IPS-NIHi7 (cell line): ENCODE measurements at regions not wholly inside any gene's neighbourhood (a gene's known extent, or its start where the extent isn't known, plus 50 kb on each side); places are given as distances from the start of the nearest gene placed in this dataset.
"Not testable (repeated sequence)": the region's sequence is repeated elsewhere in the genome, so short reads cannot be mapped to it uniquely, and the experiment has no call there.

ENCODE experiments used
- DNase-seq: peaks from one replicate; pipeline ENCODE4 v3.0.0; 2012; ENCODE audit warnings: mixed read lengths; ENCODE audit errors: extremely low spot score

DNA sequence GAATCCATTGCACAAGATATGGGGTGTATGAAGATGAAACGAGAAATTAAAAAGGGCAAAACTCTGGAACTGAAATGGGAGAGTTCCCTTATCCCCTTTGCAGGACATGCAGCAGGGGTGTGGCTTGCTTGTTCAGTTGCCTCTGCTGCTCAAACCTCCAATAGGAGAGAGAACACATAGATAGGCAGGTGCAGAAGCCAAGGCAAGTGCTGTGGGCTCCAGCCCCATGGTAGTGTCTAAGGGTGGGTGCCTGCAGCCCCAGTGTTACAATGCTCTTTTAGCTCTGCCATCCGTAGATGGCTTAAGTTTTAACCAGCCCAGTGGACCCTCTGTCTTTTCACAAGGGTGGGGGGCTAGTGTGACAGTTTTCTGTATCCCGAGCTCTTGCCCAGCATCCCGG, 69.7 kb downstream of the CMAS start:
- DNase-seq, result no peak

DNA sequence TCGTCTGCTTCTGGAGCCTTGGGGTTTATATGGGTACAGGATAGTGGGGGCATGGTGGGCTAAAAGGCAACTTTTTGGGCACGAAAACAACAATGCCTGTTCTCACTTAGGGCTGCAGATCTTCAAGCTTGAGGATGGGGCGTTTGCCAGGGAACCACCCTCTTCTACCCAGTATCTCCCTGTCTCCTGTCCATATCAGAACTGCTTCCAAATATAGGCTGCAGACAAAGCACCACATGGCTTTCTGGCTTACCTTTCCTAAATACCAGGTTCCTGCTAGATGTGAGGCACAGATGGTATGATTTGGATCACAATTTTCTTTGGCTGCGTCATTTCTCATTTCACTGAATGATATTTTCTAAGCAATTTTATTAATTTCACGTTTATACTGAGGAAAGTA, 70.4 kb downstream of the CMAS start:
- no peak for DNase-seq

DNA sequence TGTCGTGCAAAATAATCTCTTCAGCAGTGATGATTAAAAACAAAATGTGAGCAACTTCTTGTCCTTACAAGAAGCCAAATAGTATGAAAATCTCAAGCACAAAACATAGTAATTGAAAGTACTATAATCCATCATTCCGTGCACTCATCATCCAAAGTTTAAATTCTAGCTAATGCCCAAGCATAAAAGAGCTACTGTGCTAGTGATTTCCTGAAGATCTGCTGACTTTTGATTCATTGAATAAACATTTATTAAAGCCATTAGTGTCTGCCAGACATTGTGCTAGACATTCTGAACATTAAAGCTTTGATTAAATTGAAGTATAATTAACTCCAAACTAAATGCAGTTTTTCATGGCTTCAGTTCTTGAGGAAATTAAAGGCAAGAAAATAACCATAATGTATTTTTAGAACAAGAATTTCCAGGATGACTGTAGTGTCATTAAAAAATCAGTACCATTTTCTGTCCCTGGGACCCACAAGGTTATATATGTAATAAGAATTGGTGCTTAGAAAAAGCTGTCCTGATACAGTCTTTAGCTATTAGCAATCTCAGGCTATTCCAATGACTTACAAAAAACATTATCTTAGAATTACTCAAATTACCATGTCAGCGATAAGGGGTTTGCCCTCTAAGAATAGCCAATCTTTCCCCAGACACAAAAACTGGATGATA, 71.7 kb downstream of the CMAS start:
- DNase-seq, result no peak

- DNase-seq, result no peak
Observed at GRCh38 chr12:22118238-22118790, 72.3 kb downstream of the CMAS start.

GRCh38 chr12:22121224-22121623, 75.2 kb downstream of the CMAS start:
- peak; percentile 38 for DNase-seq

DNA sequence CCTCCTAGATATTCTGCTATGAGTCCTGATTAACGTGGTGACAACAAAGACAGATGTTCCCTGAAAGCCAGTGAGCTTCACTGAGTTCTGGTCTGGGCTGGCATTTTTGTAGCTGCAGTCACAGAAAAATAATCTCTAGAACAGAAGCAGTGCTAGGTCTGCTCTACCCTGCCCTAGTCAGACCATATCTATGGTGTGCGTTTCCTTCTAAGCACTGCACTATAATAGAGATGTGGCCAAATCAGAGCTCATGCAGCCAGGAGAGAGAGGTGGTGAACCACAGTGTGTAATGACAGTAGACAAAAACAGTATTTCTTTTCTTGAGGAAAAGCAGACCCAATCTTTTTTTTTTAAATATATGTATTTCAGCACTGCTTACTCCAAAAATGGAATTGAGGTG, 76.3 kb downstream of the CMAS start:
- DNase-seq, result no peak

DNA sequence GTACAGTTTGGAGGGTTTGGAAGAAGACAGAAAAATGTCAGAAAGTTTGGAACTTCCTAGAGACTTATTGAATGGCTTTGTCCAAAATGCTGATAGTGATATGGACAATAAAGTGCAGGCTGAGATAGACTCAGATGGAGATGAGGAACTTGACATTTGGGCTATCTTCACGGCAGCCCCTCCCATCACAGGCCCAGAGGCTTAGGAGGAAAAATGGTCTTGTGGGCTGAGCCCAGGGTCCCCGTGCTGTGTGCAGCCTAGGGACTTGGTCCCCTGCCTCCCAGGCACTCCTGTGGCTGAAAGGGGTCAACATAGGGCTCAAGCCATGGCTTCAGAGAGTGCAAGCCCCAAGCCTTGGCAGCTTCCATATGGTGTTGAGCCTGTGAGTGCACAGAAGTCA, 79.0 kb downstream of the CMAS start:
- DNase-seq, result no peak

DNA sequence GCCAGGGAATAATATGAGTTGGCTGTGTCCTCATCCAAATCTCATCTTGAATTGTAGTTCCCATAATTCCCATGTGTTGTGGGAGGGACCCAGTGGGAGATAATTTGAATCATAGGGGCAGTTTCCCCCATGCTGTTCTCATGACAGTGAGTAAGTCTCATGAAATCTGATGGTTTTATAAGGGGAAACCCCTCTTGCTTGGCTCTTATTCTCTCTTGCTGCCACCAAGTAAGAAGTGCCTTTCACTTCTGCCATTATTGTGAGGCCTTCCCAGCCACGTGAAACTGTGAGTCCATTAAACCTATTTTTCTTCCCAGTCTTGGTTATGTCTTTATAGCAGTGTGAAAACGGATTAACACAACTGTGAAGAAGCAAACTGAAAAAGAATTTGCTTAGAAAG, 80.1 kb downstream of the CMAS start:
- DNase-seq, result not testable (repeated sequence)

DNA sequence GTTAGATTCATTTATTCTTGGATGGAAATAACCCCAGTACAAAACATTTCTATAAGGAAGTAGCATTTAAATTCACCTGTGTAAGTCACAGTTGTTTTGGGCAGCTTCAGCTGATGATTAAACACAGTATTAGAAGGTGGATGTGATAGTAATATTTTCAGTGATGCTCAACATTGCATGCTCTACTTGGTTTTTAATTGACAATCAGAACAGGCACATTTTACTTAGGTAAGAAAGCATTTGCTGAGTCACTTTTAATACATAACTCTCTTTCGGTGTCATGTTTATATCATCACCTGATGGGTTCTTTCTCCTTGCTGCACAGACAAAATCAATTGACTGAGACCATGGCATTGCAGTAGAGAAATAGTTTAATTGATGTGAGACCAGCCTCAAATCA, 80.7 kb downstream of the CMAS start:
- no peak for DNase-seq

DNA sequence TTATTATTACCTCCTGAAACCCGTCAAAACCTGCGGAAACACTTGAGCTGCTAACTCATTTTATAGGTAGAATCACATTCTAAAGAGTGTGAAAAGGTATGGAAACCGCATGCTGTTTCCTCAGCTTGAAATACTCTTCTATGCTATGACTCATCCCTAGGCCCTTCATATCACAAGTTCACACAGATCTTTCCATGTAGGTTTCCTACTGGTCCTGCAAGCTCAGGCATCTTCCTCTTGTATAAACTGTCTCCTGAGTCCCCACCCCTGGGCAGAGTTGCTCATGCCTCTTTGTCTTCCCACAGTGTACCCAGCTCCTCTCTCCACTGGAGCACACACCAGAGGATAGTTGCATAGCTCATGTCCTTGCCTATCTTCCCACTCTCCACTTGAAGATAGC, 84.7 kb downstream of the CMAS start:
- no peak for DNase-seq

DNA sequence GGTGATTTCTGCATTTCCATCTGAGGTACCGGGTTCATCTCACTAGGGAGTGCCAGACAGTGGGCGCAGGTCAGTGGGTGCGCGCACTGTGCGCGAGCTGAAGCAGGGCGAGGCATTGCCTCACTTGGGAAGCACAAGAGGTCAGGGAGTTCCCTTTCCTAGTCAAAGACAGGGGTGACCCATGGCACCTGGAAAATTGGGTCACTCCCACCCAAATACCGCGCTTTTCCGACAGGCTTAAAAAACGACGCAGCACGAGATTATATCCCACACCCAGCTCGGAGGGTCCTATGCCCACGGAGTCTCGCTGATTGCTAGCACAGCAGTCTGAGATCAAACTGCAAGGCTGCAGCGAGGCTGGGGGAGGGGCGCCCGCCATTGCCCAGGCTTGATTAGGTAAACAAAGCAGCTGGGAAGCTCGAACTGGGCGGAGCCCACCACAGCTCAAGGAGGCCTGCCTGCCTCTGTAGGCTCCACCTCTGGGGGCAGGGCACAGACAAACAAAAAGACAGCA, 90.6 kb downstream of the CMAS start:
- not testable (repeated sequence) for DNase-seq
